Upper lobe of right lung (tissue), 1 donor: ENCODE measurements at regions not wholly inside any gene's neighbourhood (a gene's known extent, or its start where the extent isn't known, plus 50 kb on each side); places are given as distances from the start of the nearest gene placed in this dataset.

Experiments
- ATAC-seq: fragments of 200-7000 bp; cut with Tn5 transposase; one replicate; pipeline ENCODE4 v1.9.1; 2020; ENCODE audit warnings: mild to moderate bottlenecking, moderate library complexity
- DNase-seq: peaks from one replicate; pipeline ENCODE4 v3.0.0-alpha.2; 2020
- H3K27ac ChIP-seq: fragments of 200-600 bp; one replicate; pipeline ENCODE4 v1.8.0; 2022
- H3K27me3 ChIP-seq: fragments of 200-600 bp; one replicate; pipeline ENCODE4 v1.8.0; 2022; ENCODE audit warnings: mild to moderate bottlenecking
- H3K36me3 ChIP-seq: fragments of 200-600 bp; one replicate; pipeline ENCODE4 v1.8.0; 2022
- H3K4me1 ChIP-seq: fragments of 200-600 bp; one replicate; pipeline ENCODE4 v1.8.0; 2022
- H3K4me3 ChIP-seq: fragments of 200-600 bp; one replicate; pipeline ENCODE4 v1.8.0; 2022; ENCODE audit warnings: mild to moderate bottlenecking
- H3K9me3 ChIP-seq: fragments of 200-600 bp; one replicate; pipeline ENCODE4 v1.8.0; 2022
- CTCF ChIP-seq: fragments of 200-600 bp; IDR thresholded peaks from one replicate; pipeline ENCODE4 v1.8.0; 2022; ENCODE audit warnings: antibody characterized with exemption
- intact Hi-C: fragments of 100-400 bp; cut with DNase I; formaldehyde crosslinking; loops from one replicate; pipeline ENCODE4 v1.11.0; 2022
- donor health status: DM: no; HTN: yes; CAD: no; lungs with severe emphysema.

- no peak overlapping the region for H3K27ac ChIP-seq
- H3K9me3 ChIP-seq = no peaks in the 10 kb centered on the region
- H3K4me1 ChIP-seq = no peaks in the 10 kb centered on the region
- DNase-seq = peak; percentile 17
- peaks cover 4% of the 10 kb centered on the region for H3K27me3 ChIP-seq
- intact Hi-C loops = no loop called here
- ATAC-seq = no peak
- no peaks in the 10 kb centered on the region for H3K36me3 ChIP-seq
- H3K4me3 ChIP-seq = no peak overlapping the region
- no peak for TF ChIP-seq CTCF
These were observed 57.3 kb upstream of the CSF3R start for GRCh38 chr1:36540056-36540455.

- H3K9me3 ChIP-seq = no peaks in the 10 kb centered on the region
- no peaks in the 10 kb centered on the region for H3K4me1 ChIP-seq
- peaks cover 4% of the 10 kb centered on the region for H3K27me3 ChIP-seq
- intact Hi-C loops = no loop called here
- TF ChIP-seq CTCF = no peak
- no peak for ATAC-seq
- H3K27ac ChIP-seq = no peak overlapping the region
- peak; percentile 26 for DNase-seq
- H3K4me3 ChIP-seq = no peak overlapping the region
- H3K36me3 ChIP-seq = no peaks in the 10 kb centered on the region
These were observed 56.8 kb upstream of the CSF3R start for GRCh38 chr1:36539526-36539925.

GRCh38 chr1:36537991-36538390 lies 55.3 kb upstream of the CSF3R start:
- ATAC-seq = no peak
- H3K27ac ChIP-seq = no peak overlapping the region
- no peak overlapping the region for H3K4me3 ChIP-seq
- no peak for TF ChIP-seq CTCF
- peaks cover 4% of the 10 kb centered on the region for H3K27me3 ChIP-seq
- H3K4me1 ChIP-seq = no peaks in the 10 kb centered on the region
- intact Hi-C loops = no loop called here
- no peak for DNase-seq
- no peaks in the 10 kb centered on the region for H3K36me3 ChIP-seq
- H3K9me3 ChIP-seq = no peaks in the 10 kb centered on the region

GRCh38 chr1:36537190-36537768 lies 54.6 kb upstream of the CSF3R start:
- no peak overlapping the region for H3K4me3 ChIP-seq
- ATAC-seq (no peak), DNase-seq (no peak)
- no peaks in the 10 kb centered on the region for H3K9me3 ChIP-seq
- H3K36me3 ChIP-seq = no peaks in the 10 kb centered on the region
- H3K27me3 ChIP-seq = peaks cover 4% of the 10 kb centered on the region
- no peaks in the 10 kb centered on the region for H3K4me1 ChIP-seq
- TF ChIP-seq CTCF = no peak
- no peak overlapping the region for H3K27ac ChIP-seq
- intact Hi-C loops = no loop called here

- Histone ChIP-seq H3K4me1 (no peaks in the 10 kb centered on the region), H3K27me3 (peaks cover 1% of the 10 kb centered on the region), H3K9me3 (no peaks in the 10 kb centered on the region), H3K4me3 (no peak overlapping the region), H3K27ac (no peak overlapping the region), H3K36me3 (no peaks in the 10 kb centered on the region)
- TF ChIP-seq CTCF = no peak
- no peak for ATAC-seq
- intact Hi-C loops = no loop called here
- peak; percentile 35 for DNase-seq
These were observed 54.0 kb upstream of the CSF3R start for GRCh38 chr1:36536727-36537126.
